HCT116 (cell line): ENCODE measurements at regions not wholly inside any gene's neighbourhood (a gene's known extent, or its start where the extent isn't known, plus 50 kb on each side); places are given as distances from the start of the nearest gene placed in this dataset.
A peak's percentile ranks its signal among the peaks of the same experiment; 100 is the strongest.
"Not testable (repeated sequence)": the region's sequence is repeated elsewhere in the genome, so short reads cannot be mapped to it uniquely, and the experiment has no call there.

Source experiments
- ATAC-seq: fragments of 200-7000 bp; cut with Tn5 transposase; 2 replicates; pipeline ENCODE4 v1.9.1; 2020; ENCODE audit warnings: mild to moderate bottlenecking, moderate library complexity
- BruUV-seq: library from RNA; stranded (reverse); fragments of 400-500 nt; replicated peaks from 2 replicates; lab custom pipeline; 2021; lab: Mats Ljungman, UMichigan
- CTCF ChIA-PET: fragments of 300-600 bp; sonication (Branson Sonifier 250); formaldehyde crosslinking; loops from one replicate; lab custom pipeline; 2021; ENCODE audit warnings: antibody characterized with exemption; lab: Charles Lee
- POLR2A ChIA-PET: fragments of 300-600, 350-600 bp; sonication (Branson Sonifier 250); formaldehyde crosslinking; loops from one replicate; lab custom pipeline; 2021; ENCODE audit warnings: antibody characterized with exemption; lab: Charles Lee
- RAD21 ChIA-PET, 2 experiments: fragments of 300-600 bp; sonication (Branson Sonifier 250); formaldehyde crosslinking; loops; one replicate each; lab custom pipeline; 2023; ENCODE audit warnings: low total read pairs in 2 of 2; ENCODE audit not compliant: uncharacterized antibody in 2 of 2, unreplicated experiment in 2 of 2, low non-redundant PET in 1 of 2; lab: Charles Lee
- DNase-seq: peaks from one replicate; pipeline ENCODE4 v3.0.0-alpha.2; 2010; ENCODE audit warnings: low read depth, low spot score
- H2AFZ ChIP-seq: fragments of 200-600 bp; shearing (Covaris generic), sonication (generic); 2 replicates; pipeline ENCODE4 v1.6.1; 2017; ENCODE audit warnings: low read depth, mixed run types, mixed read lengths, antibody characterized with exemption, low read length; ENCODE audit not compliant: poor library complexity, severe bottlenecking
- H3K27ac ChIP-seq: 2 replicates; pipeline ENCODE4 v1.5.1; 2012; ENCODE audit warnings: low read depth, low read length
- H3K27me3 ChIP-seq: fragments of 200-600 bp; sonication (generic); 2 replicates; pipeline ENCODE4 v1.6.1; 2016; ENCODE audit warnings: mixed run types, low read length, mixed read lengths; ENCODE audit not compliant: insufficient read depth
- H3K36me3 ChIP-seq, 2 experiments: fragments of 200-500 bp in 1 of 2; fragments of 200-600 bp in 1 of 2; sonication (Bioruptor generic) in 1 of 2; sonication (generic) in 1 of 2; 2 replicates each; pipeline versions ENCODE4 v1.5.1 to v1.6.1; 2014 to 2016; ENCODE audit warnings: low read length in 2 of 2, inconsistent platforms in 1 of 2, mixed read lengths in 1 of 2, mixed run types in 1 of 2; ENCODE audit not compliant: insufficient read depth in 2 of 2, control insufficient read depth in 1 of 2
- H3K4me1 ChIP-seq, 2 experiments: fragments of 200-600 bp in 1 of 2; sonication (generic) in 1 of 2; 2 replicates each; pipeline versions ENCODE4 v1.5.1 to v1.6.1; 2012 to 2017; ENCODE audit warnings: low read length in 2 of 2, inconsistent platforms in 1 of 2, mild to moderate bottlenecking in 1 of 2, mixed read lengths in 1 of 2, mixed run types in 1 of 2, moderate library complexity in 1 of 2; ENCODE audit not compliant: insufficient read depth in 2 of 2, control insufficient read depth in 1 of 2
- H3K4me2 ChIP-seq: fragments of 200-600 bp; sonication (generic); 2 replicates; pipeline ENCODE4 v1.6.1; 2017; ENCODE audit warnings: mixed run types, low read length, mixed read lengths
- H3K4me3 ChIP-seq, 2 experiments: fragments of 200-600 bp in 1 of 2; sonication (generic) in 1 of 2; replicated peaks in 1 of 2; 2 replicates each; pipeline ENCODE4 v1.5.1; 2011 to 2016; ENCODE audit warnings: low read length in 2 of 2, control low read depth in 1 of 2, low read depth in 1 of 2, mild to moderate bottlenecking in 1 of 2, mixed read lengths in 1 of 2, mixed run types in 1 of 2
- H3K79me2 ChIP-seq: fragments of 200-600 bp; sonication (generic); 2 replicates; pipeline ENCODE4 v1.6.1; 2017; ENCODE audit warnings: mild to moderate bottlenecking, mixed run types, low read length, moderate library complexity, mixed read lengths; ENCODE audit not compliant: insufficient read depth
- H3K9ac ChIP-seq: fragments of 200-600 bp; sonication (generic); 2 replicates; pipeline ENCODE4 v1.6.1; 2016; ENCODE audit warnings: low read length, mixed read lengths
- H3K9me2 ChIP-seq: fragments of 200-600 bp; sonication (generic), shearing (Covaris generic); 2 replicates; pipeline ENCODE4 v1.6.1; 2017; ENCODE audit warnings: mixed run types, mild to moderate bottlenecking, moderate library complexity; ENCODE audit not compliant: insufficient read depth
- H3K9me3 ChIP-seq, 2 experiments: fragments of 200-500 bp in 1 of 2; fragments of 200-600 bp in 1 of 2; sonication (Bioruptor generic) in 1 of 2; sonication (generic) in 1 of 2; 2 replicates each; pipeline ENCODE4 v1.6.1; 2014 to 2017; ENCODE audit warnings: low read length in 2 of 2, mixed read lengths in 2 of 2, inconsistent platforms in 1 of 2, low read depth in 1 of 2, mild to moderate bottlenecking in 1 of 2, mixed run types in 1 of 2, moderate library complexity in 1 of 2; ENCODE audit not compliant: control insufficient read depth in 1 of 2, insufficient read depth in 1 of 2
- H4K20me1 ChIP-seq: fragments of 200-600 bp; sonication (generic), shearing (Covaris generic); 2 replicates; pipeline ENCODE4 v1.6.1; 2017; ENCODE audit warnings: mixed run types, mild to moderate bottlenecking, moderate library complexity; ENCODE audit not compliant: insufficient read depth
- CTCF ChIP-seq, 3 experiments: fragments of 200-600 bp in 1 of 3; sonication (generic) in 1 of 3; IDR thresholded peaks in 2 of 3; conservative IDR thresholded peaks in 1 of 3; 2 replicates each; pipeline ENCODE4 v1.5.1; 2012 to 2017; ENCODE audit warnings: low read depth in 2 of 3, low read length in 2 of 3, antibody characterized with exemption in 1 of 3, borderline replicate concordance in 1 of 3, control low read depth in 1 of 3, mild to moderate bottlenecking in 1 of 3, mixed read lengths in 1 of 3, mixed run types in 1 of 3, moderate library complexity in 1 of 3; ENCODE audit not compliant: insufficient read depth in 1 of 3
- RAD21 ChIP-seq: IDR thresholded peaks from 2 replicates; pipeline ENCODE4 v1.6.1; 2012; ENCODE audit warnings: low read depth, mild to moderate bottlenecking
- ZBTB33 ChIP-seq: IDR thresholded peaks from 2 replicates; pipeline ENCODE4 v1.6.1; 2011; ENCODE audit warnings: mild to moderate bottlenecking, low read length, moderate library complexity; ENCODE audit not compliant: insufficient replicate concordance; ENCODE audit errors: extremely low read depth
- intact Hi-C: fragments of 100-400 bp; cut with micrococcal nuclease; formaldehyde crosslinking; loops from 2 replicates; pipeline ENCODE4 v1.10.0; 2022

GRCh38 chr5:163266249-163266648, 171.1 kb upstream of the CCNG1 start:
- H3K79me2 ChIP-seq, H3K9me2 ChIP-seq, H3K4me2 ChIP-seq, POLR2A ChIA-PET, H3K27me3 ChIP-seq, H3K27ac ChIP-seq, DNase-seq, RAD21 ChIA-PET, H3K9me3 ChIP-seq, ATAC-seq, BruUV-seq, intact Hi-C loops, H4K20me1 ChIP-seq, H3K9ac ChIP-seq, H3K36me3 ChIP-seq, H2AFZ ChIP-seq, H3K4me3 ChIP-seq, H3K4me1 ChIP-seq, CTCF ChIA-PET: not testable (repeated sequence)

- ChIA-PET POLR2A (no interaction called here), CTCF (no interaction called here), RAD21 (no interaction called here)
- no peak for TF ChIP-seq ZBTB33
- peak in 1 of 3 experiments; percentile 19; a peak in 2 of 6 replicates for TF ChIP-seq CTCF (IDR thresholded peaks at IDR 0.05 in 2 of 3, conservative IDR thresholded peaks at IDR 0.05 in 1 of 3; ENCODE audit: borderline replicate concordance in 1 of 3, insufficient read depth in 1 of 3, low read depth in 2 of 3, low read length in 2 of 3)
- TF ChIP-seq RAD21 = peak; percentile 12; the same call in 1 of the 2 replicates
- Histone ChIP-seq H3K4me3 (no peak overlapping the region), H3K27ac (no peak overlapping the region), H3K9me3 (no peaks in the 10 kb centered on the region), H3K4me1 (no peaks in the 10 kb centered on the region), H3K4me2 (no peak overlapping the region), H3K36me3 (no peaks in the 10 kb centered on the region), H3K79me2 (no peaks in the 10 kb centered on the region), H3K9ac (no peak overlapping the region), H2AFZ (no peak overlapping the region), H3K27me3 (peaks cover 8% of the 10 kb centered on the region; the same call in 1 of the 2 replicates), H4K20me1 (no peaks in the 10 kb centered on the region), H3K9me2 (no peaks in the 10 kb centered on the region)
- ATAC-seq (no peak), DNase-seq (no peak)
- intact Hi-C loops = no loop called here
- BruUV-seq = no TSS peak
These were observed 167.8 kb upstream of the CCNG1 start for GRCh38 chr5:163269624-163270023.
